HG02885 (cell line): ENCODE measurements at regions not wholly inside any gene's neighbourhood (a gene's known extent, or its start where the extent isn't known, plus 50 kb on each side); places are given as distances from the start of the nearest gene placed in this dataset.
"Not testable (repeated sequence)": the region's sequence is repeated elsewhere in the genome, so short reads cannot be mapped to it uniquely, and the experiment has no call there.

Source experiments
- ATAC-seq: cut with Tn5 transposase; IDR thresholded peaks from one replicate; pipeline ENCODE4 v1.9.1; 2021; ENCODE audit warnings: mild to moderate bottlenecking; ENCODE audit not compliant: unreplicated experiment, poor library complexity

DNA sequence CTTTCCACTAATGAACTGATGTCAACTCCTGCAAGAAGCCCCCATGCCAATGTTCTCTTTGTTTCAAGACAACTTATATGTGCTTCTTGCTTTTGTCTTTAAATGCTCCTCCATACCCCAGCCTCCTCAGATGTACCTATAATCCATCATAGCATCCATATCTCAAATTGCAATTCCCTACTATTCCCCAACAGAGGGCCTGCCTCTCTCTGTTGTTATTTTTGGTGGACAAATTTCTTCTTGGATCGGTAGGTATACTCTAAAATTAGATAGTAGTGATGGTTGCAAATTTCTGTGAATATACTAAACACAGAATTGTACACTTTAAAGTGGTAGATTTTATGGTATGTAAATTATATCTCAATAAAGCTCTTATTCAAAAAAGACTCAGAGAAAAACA lies 820.1 kb downstream of the METTL4 start:
- ATAC-seq, result no peak

DNA sequence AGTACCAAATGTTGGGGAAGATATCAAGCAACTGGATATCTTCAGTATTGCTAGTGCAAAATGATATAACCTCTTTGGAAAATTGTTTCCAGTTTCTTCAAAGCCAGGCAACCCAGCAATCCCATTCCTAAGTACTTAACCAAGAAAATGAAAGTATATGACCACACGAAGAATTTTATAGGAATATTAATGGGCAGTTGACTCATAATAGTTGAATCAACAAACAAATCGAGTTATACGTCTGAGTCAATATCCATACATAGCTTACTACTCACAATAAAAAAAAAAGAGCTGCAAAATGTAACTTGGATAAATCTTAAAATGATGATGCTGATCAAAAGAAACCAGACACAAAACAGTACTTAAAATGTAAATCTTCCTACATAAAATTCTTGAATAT lies 810.4 kb downstream of the METTL4 start:
- ATAC-seq, result no peak

DNA sequence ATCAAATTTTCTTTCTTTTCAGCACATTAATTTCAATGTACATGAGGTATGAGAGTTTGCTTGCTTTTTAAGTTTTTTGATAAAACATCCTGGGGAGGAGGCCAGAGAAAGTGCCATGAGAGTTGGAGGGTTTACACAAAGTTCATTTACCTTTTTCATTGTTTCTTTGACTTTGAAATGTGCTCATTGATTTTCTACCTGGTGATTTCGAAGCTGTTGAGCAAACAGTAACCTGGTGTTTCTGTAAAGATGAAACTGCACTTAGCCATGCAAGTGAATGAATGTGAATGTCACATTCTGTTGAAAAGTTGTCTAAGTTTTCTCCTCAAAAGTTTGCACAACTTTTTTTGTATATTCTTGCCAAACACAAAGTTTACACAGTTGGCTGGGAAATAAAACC lies 797.0 kb downstream of the METTL4 start:
- ATAC-seq, result no peak

DNA sequence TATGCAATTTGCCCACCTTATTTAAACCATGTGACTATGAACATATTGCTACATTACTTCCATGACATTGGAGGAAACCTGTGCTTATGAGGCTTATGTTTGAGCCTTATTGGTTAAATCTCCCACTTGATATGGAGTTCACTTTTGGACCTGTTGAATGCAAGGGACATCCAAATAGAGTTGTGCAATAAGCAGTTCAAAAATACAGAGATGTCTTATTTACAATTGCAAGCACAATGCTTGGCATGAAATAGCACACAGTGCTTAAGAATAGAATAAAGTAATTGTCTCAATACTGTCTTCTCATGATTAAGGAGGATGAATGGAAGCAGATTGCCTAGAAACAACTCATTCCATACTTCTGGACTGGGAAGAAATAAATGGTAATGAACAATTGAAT lies 793.5 kb downstream of the METTL4 start:
- ATAC-seq, result no peak

DNA sequence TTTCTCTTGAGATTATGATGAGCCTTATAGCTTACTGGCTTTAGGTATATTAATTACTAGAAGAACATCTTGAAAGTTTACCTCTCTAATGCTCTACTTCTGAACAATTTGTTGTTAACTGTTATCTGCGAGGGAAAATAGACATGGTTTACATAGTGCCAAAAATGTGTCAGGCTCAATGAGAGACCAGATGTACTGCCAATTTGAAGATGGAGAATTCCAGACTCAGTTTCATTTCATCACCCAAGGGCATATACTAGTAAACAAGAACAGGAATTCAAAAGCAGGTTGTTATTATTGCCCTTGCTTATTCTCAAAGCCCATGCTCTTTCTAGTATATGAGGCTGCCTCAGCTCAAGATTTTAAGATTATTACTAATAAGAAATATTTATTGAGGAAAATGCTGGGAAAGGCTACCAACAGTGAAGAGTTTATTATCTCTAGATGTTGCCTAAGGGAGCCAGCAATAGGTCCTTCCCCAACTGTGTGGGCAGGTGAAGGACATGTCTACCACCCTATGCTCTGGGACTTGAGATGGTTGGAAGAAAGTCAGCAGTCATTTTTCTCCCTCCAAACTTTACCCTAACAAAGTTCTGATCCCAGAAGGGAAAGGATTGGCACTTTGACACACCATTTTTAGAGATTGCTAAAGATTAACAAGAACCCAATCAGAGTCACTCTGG lies 792.7 kb downstream of the METTL4 start:
- no peak for ATAC-seq

DNA sequence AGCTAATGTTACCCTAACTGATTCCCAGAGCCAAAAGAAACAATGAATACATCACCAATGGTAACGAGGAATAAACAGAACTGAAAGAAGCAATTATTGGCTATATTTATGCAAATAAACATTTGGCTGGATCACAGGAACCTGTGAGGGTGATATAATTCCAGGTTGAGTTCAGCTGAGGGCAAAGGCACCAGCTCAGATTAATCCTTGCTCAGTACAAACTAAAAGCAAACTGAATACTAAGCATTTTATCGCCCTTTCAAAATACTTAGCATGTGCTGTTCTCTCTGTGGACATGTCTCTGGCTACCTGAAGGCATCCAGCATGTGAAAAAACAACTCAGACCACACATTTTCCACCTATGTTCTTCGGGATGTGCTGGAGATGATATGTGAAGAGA lies 791.7 kb downstream of the METTL4 start:
- no peak for ATAC-seq

DNA sequence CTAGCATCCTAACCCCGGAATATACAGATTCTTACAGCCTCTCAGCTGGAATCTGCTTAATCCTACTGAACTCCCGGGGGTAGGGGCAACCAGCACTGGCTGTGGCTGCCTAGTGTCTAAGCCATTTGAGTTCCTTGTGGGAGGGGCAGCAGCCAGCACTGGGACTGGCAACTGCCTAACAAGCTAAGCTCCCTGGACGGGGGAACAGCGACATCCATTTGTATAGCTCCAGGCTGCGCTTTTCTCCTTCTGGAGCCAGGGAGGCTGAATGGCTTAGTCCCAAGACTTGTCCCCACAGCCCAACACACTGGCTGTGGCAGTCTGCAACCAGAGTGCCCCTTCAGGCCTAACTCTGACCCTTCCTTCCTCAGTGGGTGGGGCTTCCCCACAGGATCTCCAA lies 787.2 kb downstream of the METTL4 start:
- no peak for ATAC-seq

DNA sequence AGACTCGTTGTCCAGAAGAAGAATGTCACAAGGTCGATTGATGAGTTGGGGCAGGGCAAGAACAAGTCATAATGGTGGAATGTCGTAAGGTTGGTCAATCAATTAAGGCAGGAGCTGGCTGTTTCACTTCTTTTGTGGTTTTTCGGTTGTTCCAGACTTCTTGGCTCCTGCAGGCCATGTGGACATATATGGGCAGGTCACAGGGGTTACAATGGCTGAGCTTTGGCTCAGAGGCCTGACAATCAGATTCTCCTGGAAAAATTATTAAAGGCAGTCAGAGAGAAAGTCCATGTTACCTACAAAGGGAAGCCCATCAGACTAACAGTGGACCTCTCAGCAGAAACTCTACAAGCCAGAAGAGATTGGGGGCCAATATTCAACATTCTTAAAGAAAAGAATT lies 785.3 kb downstream of the METTL4 start:
- not testable (repeated sequence) for ATAC-seq

DNA sequence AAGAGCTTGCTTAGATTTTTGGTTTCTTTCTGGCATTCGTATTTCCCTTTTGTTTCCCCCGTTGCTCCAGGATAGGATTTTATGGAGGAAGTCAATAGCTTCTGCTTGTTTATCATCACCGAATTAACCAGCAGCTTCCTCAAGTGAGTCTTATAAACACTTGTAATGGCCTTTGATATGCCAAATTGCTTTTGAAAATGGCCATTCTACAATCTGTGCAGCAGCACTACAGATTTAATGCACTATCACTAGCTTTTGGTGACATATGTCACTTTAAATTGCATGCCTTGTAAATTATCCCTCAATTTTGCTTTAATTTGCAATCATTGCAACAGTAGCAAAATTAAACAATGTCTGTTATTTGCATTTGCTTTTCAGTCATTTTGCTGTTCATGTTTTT lies 774.7 kb downstream of the METTL4 start:
- no peak for ATAC-seq

DNA sequence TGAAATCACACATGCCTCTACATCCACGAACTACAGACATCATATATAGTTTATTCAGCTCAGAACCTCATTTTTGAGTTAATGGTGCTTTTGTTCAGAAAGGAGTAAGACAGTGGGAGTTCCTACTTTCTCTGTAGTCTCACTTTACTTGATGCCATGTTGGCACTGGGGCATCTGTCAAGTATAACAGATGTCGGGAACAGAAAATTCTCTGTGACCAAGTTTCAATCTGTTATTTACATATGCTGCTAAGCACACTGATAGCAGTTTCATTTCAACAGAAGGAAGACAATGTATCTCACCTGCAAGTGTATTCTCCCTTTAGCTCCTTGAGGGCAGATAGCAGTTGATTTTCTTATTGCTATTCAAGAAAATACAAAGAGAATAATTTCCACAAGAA lies 774.1 kb downstream of the METTL4 start:
- ATAC-seq, result no peak

DNA sequence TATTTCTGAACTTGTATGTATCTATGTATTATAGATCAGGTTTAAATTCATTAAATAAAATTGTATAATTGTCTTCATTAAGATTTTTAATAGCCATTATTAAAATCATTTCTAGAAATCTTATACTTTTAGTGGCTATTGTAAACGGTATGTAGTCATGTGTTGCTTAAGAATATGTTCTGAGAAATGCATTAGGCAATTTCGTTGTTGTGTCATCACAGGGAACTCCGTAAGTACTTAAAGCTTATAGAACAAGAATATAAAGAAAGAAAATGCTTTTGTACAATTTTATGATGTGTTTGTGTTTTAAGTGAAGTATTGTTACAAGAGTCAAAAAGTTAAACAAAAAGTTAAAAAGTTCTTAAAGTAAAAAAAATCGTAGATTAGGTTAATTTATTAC lies 765.8 kb downstream of the METTL4 start:
- no peak for ATAC-seq

DNA sequence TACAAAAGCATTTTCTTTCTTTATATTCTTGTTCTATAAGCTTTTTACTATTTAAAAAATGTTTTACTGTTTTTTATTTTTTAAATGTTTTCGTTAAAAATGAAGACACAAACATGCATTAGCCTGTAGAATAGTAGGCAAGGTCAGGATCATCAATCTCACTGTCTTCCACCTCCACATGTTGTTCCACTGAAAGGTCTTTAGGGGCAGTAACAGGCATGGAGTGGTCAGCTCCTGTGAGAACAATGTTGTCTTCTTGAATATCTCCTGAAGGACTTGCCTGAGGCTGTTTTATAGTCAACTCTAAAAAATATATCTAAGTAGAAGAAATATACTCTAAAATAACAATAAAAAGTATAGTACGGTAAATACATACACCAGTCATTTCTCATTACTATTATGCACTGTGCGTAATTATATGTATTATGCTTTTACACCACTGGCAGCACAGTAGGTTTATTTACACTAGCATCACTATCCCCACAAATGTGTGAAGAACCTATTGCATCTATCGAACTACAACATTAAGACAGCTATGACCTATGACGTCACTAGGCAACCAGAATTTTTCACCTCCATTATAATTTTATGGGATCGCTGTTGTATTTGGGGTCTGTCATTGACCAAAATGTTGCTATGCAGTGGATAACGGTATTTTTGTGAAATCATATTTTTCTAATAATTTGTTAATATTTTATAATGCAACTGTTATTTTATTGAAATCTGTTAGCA lies 764.3 kb downstream of the METTL4 start:
- no peak for ATAC-seq

DNA sequence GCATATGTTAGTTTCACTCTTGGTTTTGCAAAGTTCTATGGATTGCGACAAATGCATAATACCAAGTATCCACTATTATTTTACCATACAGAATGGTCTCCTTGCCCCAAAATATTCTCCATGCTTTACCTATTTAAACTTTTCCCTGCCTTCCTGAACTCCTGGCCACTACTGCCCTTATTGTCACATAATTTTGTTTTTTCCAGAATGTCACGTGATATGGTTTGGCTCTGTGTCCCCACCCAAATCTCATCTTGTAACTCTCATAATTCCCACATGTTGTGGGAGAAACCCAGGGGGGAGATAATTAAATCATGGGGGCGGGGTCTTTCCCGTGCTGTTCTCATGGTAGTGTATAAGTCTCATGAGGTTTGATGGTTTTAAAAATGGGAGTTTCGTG lies 760.0 kb downstream of the METTL4 start:
- no peak for ATAC-seq

DNA sequence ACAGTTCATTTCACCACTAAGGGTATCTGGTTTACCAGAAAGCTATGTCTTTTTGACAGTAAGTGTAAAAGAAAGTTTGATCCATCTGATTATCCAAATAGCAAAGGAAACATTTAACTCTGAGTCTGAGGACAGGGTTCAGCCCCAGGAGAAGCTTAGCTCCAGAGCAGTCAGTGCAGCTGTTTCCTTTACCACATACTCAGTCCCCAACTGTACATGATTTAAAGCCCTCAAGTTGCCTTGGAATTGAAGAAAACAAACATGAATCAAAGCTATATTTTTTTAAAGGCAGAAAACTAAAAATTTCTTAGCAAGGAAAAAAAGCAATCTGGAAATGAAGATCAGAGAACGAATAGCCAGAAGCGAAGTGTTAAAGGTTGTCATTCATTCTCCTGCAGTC lies 746.0 kb downstream of the METTL4 start:
- no peak for ATAC-seq

DNA sequence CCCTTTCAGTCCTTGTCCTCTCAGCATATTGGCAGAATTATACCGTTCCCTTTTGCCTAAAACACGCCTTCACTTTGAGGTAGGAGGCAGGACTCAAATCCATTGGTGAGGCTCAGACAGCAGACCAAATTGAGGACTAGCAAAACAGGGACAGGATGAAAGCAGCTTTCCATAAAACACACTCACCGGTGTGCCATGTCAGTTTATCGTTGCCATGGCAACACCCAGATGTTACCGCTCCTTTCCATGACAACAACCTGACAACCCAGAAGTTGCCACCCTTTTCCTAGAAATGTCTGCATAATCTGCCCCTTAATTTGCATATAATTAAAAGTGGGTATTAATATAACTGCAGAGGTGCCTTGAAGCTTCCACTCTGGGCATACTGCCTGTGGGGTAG lies 730.4 kb downstream of the METTL4 start:
- no peak for ATAC-seq

DNA sequence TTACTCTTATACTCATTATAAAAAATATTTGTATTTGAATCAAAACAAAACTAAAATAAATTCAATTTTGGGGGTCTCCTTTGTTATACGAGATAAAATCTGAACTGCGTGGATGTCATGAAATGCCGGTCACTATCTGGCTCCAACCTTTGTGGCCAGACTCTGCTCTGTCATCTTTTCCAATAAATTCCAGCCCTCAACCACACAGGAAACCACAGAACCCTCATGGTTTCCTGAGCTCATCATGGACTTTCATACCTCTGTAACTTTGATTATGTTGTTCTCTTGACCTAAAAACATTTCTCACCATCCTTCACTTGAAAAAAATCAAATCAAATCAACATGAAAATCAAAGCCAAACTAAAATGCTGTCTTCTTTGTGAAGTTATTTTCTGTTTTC lies 724.7 kb downstream of the METTL4 start:
- no peak for ATAC-seq

DNA sequence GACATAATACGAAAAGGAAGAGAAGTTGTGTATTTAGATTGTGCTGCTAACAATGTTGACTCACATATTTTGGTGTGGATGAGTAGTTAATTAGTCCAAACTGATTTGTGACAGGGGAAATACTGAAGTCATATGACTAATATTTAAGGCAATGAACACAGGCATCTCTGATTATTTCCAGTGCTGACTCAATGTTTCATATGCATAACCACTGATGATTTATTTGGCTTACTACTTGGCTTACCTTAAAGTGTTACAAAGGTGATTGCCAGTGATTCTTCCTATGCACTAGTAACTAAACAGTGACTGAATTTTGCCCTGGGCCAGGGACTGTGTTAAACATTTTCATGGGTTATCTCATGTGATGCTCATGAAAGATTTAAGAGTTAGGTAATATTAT lies 722.6 kb downstream of the METTL4 start:
- no peak for ATAC-seq

DNA sequence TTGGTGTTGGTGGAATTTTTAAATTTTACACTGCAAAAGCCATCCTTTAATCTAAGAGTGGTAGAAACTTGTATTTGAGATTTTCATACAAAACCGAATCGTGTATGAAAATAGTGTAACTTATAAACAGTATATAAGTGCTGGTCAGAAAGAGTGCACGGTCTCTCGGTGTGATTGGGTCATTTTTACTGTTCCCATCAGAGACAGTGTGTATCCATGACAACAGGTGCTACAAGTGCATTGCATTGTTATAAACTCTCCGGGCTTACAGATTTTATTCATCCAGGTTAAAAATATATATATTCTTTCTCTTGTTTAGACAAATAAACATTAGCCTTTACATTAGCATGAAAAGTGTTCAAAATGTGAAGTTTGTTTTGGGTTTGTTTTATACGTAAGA lies 721.9 kb downstream of the METTL4 start:
- no peak for ATAC-seq

DNA sequence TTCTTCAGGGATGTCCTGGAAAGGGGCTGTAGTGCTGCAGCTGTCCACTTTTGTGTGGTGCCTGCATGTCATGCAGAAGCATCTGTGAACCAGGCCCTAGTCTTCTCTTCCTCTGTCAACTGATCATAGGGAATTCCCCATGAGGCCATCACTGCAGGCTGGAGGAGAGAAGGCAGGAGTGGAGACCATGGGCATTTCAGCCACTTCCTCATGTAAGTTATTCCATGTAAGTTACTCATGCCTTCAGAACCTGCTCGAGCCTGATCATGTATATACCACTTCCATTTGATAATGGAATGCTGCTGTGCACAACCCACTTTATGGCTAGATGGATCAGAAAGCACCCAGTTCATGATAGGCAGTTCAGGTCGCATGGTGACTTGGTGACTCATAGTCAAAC lies 714.0 kb downstream of the METTL4 start:
- not testable (repeated sequence) for ATAC-seq

DNA sequence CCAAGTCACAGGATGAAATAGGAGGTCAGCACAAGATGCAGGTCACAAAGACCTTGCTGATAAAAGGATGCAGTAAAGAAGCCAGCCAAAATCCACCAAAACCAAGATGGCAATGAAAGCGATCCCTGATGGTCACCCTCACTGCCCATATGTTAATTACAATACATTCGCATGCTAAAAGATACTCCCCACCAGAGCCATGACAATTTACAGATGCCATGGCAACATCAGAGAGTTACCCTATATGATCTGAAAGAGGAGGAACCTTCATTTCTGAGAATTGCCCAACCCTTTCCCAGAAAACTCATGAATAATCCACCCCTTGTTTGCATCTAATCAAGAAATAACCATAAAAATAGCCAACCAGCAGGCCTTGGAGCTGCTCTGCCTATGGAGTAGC lies 709.8 kb downstream of the METTL4 start:
- no peak for ATAC-seq

DNA sequence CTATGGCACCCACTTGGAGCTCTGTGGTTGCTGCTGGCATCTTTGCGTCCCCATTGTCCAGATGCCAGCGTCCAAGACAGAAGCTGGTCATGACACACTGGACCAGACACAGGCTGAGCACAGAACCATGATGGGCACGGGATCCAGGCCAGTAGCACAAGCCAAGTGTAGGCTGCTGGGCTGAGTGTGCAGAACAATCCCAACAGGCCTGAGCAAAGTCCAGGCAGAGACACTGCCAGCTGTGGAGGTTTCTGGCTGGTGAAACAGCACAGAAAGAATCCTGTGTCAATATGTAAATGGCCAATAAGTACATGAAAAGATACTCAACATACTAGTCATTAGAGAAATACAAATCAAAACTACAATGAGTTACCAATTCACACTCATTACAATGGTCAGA lies 705.4 kb downstream of the METTL4 start:
- no peak for ATAC-seq

DNA sequence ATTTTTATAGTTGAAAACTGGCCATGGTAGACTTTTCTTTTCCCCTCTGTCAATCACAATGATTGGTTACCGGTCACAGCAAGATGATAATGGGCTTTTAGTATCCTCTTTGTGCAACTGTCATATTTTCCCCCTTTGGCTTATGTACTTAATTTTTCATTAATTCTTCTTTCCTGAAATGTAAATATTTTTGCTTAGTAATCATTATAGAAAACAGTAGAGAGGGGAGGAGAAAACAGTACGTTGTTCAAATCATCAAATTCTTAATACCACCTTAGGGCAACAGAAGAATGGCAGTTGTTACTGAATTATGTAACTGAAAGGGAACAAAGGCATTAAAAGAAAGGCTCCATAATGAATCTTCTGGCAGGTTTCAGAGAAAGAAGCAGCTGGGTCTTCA lies 699.0 kb downstream of the METTL4 start:
- no peak for ATAC-seq
